OCI-LY3 (cell line): ENCODE measurements at regions not wholly inside any gene's neighbourhood (a gene's known extent, or its start where the extent isn't known, plus 50 kb on each side); places are given as distances from the start of the nearest gene placed in this dataset.

Experiments used
- H2AFZ ChIP-seq: fragments of 200-600, 300-600 bp; shearing (Covaris generic); 2 replicates; pipeline ENCODE4 v1.6.0; 2014; ENCODE audit warnings: antibody characterized with exemption, low read depth, low read length
- H3K27ac ChIP-seq: fragments of 200-600, 300-600 bp; sonication (generic); 2 replicates; pipeline ENCODE4 v1.5.1; 2014; ENCODE audit warnings: mild to moderate bottlenecking, low read length, moderate library complexity, mixed read lengths
- H3K27me3 ChIP-seq: fragments of 200-600, 300-600 bp; sonication (generic); 2 replicates; pipeline ENCODE4 v1.6.1; 2014; ENCODE audit warnings: low read depth, low read length, mixed read lengths
- H3K36me3 ChIP-seq: fragments of 200-600, 300-600 bp; sonication (generic); replicated peaks from 2 replicates; pipeline ENCODE3; 2014; ENCODE audit warnings: low read depth, low read length, mixed read lengths
- H3K4me1 ChIP-seq: fragments of 300-600, 200-600 bp; sonication (generic); 2 replicates; pipeline ENCODE4 v1.6.1; 2014; ENCODE audit warnings: low read length, mixed read lengths
- H3K4me2 ChIP-seq: fragments of 200-600, 300-600 bp; sonication (generic); 2 replicates; pipeline ENCODE4 v1.6.1; 2014; ENCODE audit warnings: low read length, mixed read lengths
- H3K4me3 ChIP-seq: fragments of 300-600, 200-600 bp; sonication (generic); 2 replicates; pipeline ENCODE4 v1.5.1; 2014; ENCODE audit warnings: antibody characterized with exemption, mild to moderate bottlenecking, low read length, moderate library complexity
- H3K79me2 ChIP-seq: fragments of 300-600, 200-600 bp; shearing (Covaris generic); 2 replicates; pipeline ENCODE4 v1.6.1; 2014; ENCODE audit warnings: mild to moderate bottlenecking, low read length, mixed read lengths
- H3K9ac ChIP-seq: fragments of 300-600, 200-600 bp; shearing (Covaris generic); 2 replicates; pipeline ENCODE4 v1.6.0; 2014; ENCODE audit warnings: mild to moderate bottlenecking, low read length, moderate library complexity
- H3K9me3 ChIP-seq: fragments of 200-600, 300-600 bp; shearing (Covaris generic); 2 replicates; pipeline ENCODE4 v1.6.1; 2014; ENCODE audit warnings: low read length, mixed read lengths; ENCODE audit not compliant: insufficient read depth
- H4K20me1 ChIP-seq: fragments of 200-600, 300-600 bp; sonication (generic); 2 replicates; pipeline ENCODE4 v1.6.1; 2016; ENCODE audit warnings: low read length, mixed read lengths; ENCODE audit not compliant: insufficient read depth
- CTCF ChIP-seq: fragments of 200-600, 300-600 bp; sonication (generic); IDR thresholded peaks from 2 replicates; pipeline ENCODE4 v1.5.1; 2014; ENCODE audit warnings: antibody characterized with exemption, low read length, low read depth
- EZH2phosphoT487 ChIP-seq: fragments of 200-600 bp; shearing (Covaris generic); IDR thresholded peaks from 2 replicates; pipeline ENCODE4 v1.6.1; 2018; ENCODE audit warnings: antibody characterized with exemption, mixed run types, low read depth

DNA sequence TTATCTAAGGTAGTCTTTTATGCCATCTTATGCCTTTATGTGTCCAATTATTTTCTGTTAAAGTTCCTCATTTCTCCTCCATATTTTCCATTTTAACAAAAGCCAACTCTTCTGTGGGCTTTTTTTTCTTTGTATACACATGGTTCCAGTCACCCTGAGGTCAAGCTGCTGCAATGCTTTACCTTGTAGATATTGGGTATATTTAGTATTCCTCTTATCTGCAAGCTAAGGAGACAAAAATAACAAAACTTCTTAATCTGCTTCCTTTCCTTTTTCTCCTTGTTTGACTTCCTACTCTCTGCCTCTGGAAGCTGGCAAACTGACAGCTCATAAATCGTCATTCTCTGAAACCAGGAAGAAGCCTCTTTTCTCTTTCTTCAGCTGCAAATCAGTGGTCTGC lies 885.0 kb upstream of the LRRN3 start:
- Histone ChIP-seq H4K20me1 (no peaks in the 10 kb centered on the region), H3K4me3 (no peak overlapping the region), H3K9ac (no peak overlapping the region), H3K27me3 (no peaks in the 10 kb centered on the region), H3K4me2 (no peak overlapping the region), H3K36me3 (no peaks in the 10 kb centered on the region), H3K4me1 (no peaks in the 10 kb centered on the region), H3K79me2 (no peaks in the 10 kb centered on the region), H3K27ac (no peak overlapping the region), H3K9me3 (no peaks in the 10 kb centered on the region), H2AFZ (no peak overlapping the region)
- TF ChIP-seq CTCF (no peak), EZH2phosphoT487 (no peak)

- H3K4me2 ChIP-seq: no peak overlapping the region
- no peak overlapping the region for H3K9ac ChIP-seq
- no peak overlapping the region for H2AFZ ChIP-seq
- no peaks in the 10 kb centered on the region for H3K36me3 ChIP-seq
- H3K79me2 ChIP-seq: no peaks in the 10 kb centered on the region
- H4K20me1 ChIP-seq: no peaks in the 10 kb centered on the region
- no peak overlapping the region for H3K4me3 ChIP-seq
- no peaks in the 10 kb centered on the region for H3K4me1 ChIP-seq
- H3K9me3 ChIP-seq: no peaks in the 10 kb centered on the region
- no peak overlapping the region for H3K27ac ChIP-seq
- no peaks in the 10 kb centered on the region for H3K27me3 ChIP-seq
- no peak for TF ChIP-seq EZH2phosphoT487
- TF ChIP-seq CTCF: no peak
Measured at GRCh38 chr7:110209884-110210283, 881.0 kb upstream of the LRRN3 start.

- Histone ChIP-seq H3K4me3 (no peak overlapping the region), H3K36me3 (no peaks in the 10 kb centered on the region), H2AFZ (no peak overlapping the region), H3K9ac (no peak overlapping the region), H3K9me3 (no peaks in the 10 kb centered on the region), H3K27ac (no peak overlapping the region), H4K20me1 (no peaks in the 10 kb centered on the region), H3K4me2 (no peak overlapping the region), H3K27me3 (no peaks in the 10 kb centered on the region), H3K4me1 (no peaks in the 10 kb centered on the region), H3K79me2 (no peaks in the 10 kb centered on the region)
- TF ChIP-seq CTCF (no peak), EZH2phosphoT487 (no peak)
Measured at GRCh38 chr7:110210941-110211608, 879.9 kb upstream of the LRRN3 start.

DNA sequence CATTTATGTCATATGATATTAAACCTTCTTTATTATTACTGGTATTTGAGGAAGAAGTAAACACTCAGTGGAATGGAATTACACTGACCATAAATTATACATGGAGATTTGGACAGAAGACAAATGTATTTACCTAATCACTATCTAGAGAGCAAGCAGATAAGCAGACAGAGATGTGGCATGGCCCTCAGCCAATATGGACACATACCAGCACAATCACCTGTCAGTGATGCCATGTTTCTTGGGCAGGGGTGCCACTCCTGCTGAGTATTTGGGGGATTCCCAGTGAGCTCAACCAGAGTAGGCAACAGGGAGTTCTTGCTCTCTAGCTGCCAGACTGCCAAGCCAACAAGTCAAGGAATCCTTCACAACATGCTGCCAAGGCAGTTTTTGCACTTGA lies 866.3 kb upstream of the LRRN3 start:
- H3K4me1 ChIP-seq: no peaks in the 10 kb centered on the region
- H2AFZ ChIP-seq: no peak overlapping the region
- no peaks in the 10 kb centered on the region for H3K36me3 ChIP-seq
- no peak overlapping the region for H3K4me3 ChIP-seq
- H3K9ac ChIP-seq: no peak overlapping the region
- H3K27ac ChIP-seq: no peak overlapping the region
- H3K79me2 ChIP-seq: no peaks in the 10 kb centered on the region
- H3K9me3 ChIP-seq: no peaks in the 10 kb centered on the region
- no peak for TF ChIP-seq EZH2phosphoT487
- no peak for TF ChIP-seq CTCF
- no peaks in the 10 kb centered on the region for H3K27me3 ChIP-seq
- H3K4me2 ChIP-seq: no peak overlapping the region
- no peaks in the 10 kb centered on the region for H4K20me1 ChIP-seq
